ENCODE measurements at regions not wholly inside any gene's neighbourhood (a gene's known extent, or its start where the extent isn't known, plus 50 kb on each side); places are given as distances from the start of the nearest gene placed in this dataset.

DNA sequence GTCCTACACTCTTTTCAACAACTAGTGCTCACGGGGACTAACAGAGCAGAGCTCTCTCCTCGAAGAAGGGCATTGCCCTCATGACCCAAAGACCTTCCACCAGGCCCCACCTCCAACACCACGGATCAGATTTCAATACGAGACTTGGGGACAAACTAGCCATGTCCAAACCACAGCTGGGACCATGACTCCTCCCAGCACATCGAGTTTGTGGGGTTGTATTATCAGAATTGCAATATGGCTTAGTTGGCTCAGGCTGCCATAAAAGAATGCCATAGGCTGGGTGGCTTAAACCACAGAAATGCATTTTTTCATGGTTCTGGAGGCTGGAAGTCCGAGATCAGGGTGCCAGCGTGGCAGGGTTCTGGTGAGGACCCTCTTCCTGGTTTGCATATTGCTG is 189.7 kb upstream of the PMEPA1 start:
- ChIA-PET CTCF (interaction anchor here (1.2 kb wide), 1 partner anchor 14 kb away, joined by 3 read pairs; no protein-coding TSS in a partner anchor), POLR2A (ENCODE audit: unreplicated experiment) (no interaction called here)
- Histone ChIP-seq H3K27ac (ENCODE audit: insufficient read depth, low read length) (no peak overlapping the region), H2BK5ac (ENCODE audit: low read depth, low read length, poor library complexity, severe bottlenecking) (no peak overlapping the region), H3K14ac (replicated peaks; ENCODE audit: low read depth, low read length) (no peak overlapping the region), H3K27me3 (ENCODE audit: control insufficient read depth, insufficient read depth, low read length) (peaks cover 9% of the 10 kb centered on the region), H2BK15ac (ENCODE audit: low read depth, low read length) (no peak overlapping the region), H3K4ac (ENCODE audit: low read depth, low read length) (no peak overlapping the region), H2AFZ (replicated peaks; ENCODE audit: low read length, poor library complexity) (no peak overlapping the region), H3K4me2 (ENCODE audit: low read depth, low read length) (no peak overlapping the region), H3K23ac (ENCODE audit: low read depth, low read length) (no peak overlapping the region), H3K56ac (ENCODE audit: extremely low read depth, insufficient read depth, low read length) (no peak overlapping the region), H3K4me1 (ENCODE audit: control insufficient read depth, insufficient read depth, low read length) (no peaks in the 10 kb centered on the region), H3K9ac (ENCODE audit: low read depth, low read length) (no peak overlapping the region), H3K9me1 (ENCODE audit: insufficient read depth, low read length) (no peaks in the 10 kb centered on the region), H4K91ac (ENCODE audit: insufficient read depth, low read depth, low read length) (no peak overlapping the region), H3K9me3 (ENCODE audit: control insufficient read depth, insufficient read depth, low read length) (no peaks in the 10 kb centered on the region), H4K5ac (ENCODE audit: low read depth, low read length) (no peak overlapping the region), H3K4me3 (ENCODE audit: insufficient read depth, low read depth, low read length) (no peak overlapping the region), H3K36me3 (ENCODE audit: control insufficient read depth, insufficient read depth, low read length) (no peaks in the 10 kb centered on the region), H2AK9ac (replicated peaks; ENCODE audit: low read depth, low read length, poor library complexity) (no peak overlapping the region), H3K18ac (ENCODE audit: low read depth, low read length) (no peak overlapping the region), H2BK20ac (ENCODE audit: low read depth, low read length) (no peak overlapping the region), H3K79me1 (ENCODE audit: low read depth in 1 of 2, low read length in 2 of 2) (no peaks in the 10 kb centered on the region), H2BK120ac (ENCODE audit: low read depth, low read length) (no peak overlapping the region), H4K8ac (ENCODE audit: low read depth in 2 of 2, low read length in 2 of 2) (no peak overlapping the region), H4K20me1 (ENCODE audit: insufficient read depth, low read length) (no peaks in the 10 kb centered on the region), H2AK5ac (ENCODE audit: low read depth, low read length) (no peak overlapping the region)
- dilution Hi-C loops (cut with HindIII; ENCODE audit: low sequenced_read_pairs, unreplicated experiment) (no loop called here), in situ Hi-C loops (cut with MboI; ENCODE audit: low sequenced_read_pairs) (no loop called here), intact Hi-C loops (cut with micrococcal nuclease) (no loop called here)
- TF ChIP-seq MAFK (IDR thresholded peaks at IDR 0.05; ENCODE audit: low read depth, low read length) (no peak), MXI1 (IDR thresholded peaks at IDR 0.05; ENCODE audit: borderline replicate concordance, low read depth, low read length) (no peak), POLR2A (IDR thresholded peaks at IDR 0.05; ENCODE audit: low read depth, low read length) (no peak), NFE2L2 (IDR thresholded peaks at IDR 0.05; ENCODE audit: low read depth, low read length) (no peak), RAD21 (IDR thresholded peaks at IDR 0.05; ENCODE audit: low read length) (no peak), RCOR1 (IDR thresholded peaks at IDR 0.05; ENCODE audit: insufficient replicate concordance, low read length) (no peak), CEBPB (IDR thresholded peaks at IDR 0.05; ENCODE audit: low read depth, low read length) (no peak), BHLHE40 (IDR thresholded peaks at IDR 0.05; ENCODE audit: low read depth, low read length) (no peak), SMC3 (IDR thresholded peaks at IDR 0.05; ENCODE audit: low read depth, low read length) (no peak), FOS (IDR thresholded peaks at IDR 0.05; ENCODE audit: low read depth, low read length) (no peak), RFX5 (IDR thresholded peaks at IDR 0.05; ENCODE audit: low read depth, low read length) (no peak), CHD1 (IDR thresholded peaks at IDR 0.05; ENCODE audit: low read depth, low read length) (no peak), MAZ (IDR thresholded peaks at IDR 0.05; ENCODE audit: borderline replicate concordance, low read depth, low read length) (no peak)
- TF ChIP-seq, protein P1, sequence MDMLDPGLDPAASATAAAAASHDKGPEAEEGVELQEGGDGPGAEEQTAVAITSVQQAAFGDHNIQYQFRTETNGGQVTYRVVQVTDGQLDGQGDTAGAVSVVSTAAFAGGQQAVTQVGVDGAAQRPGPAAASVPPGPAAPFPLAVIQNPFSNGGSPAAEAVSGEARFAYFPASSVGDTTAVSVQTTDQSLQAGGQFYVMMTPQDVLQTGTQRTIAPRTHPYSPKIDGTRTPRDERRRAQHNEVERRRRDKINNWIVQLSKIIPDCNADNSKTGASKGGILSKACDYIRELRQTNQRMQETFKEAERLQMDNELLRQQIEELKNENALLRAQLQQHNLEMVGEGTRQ (IDR thresholded peaks at IDR 0.05; ENCODE audit: low read depth, low read length): no peak
- TF ChIP-seq, protein P2, sequence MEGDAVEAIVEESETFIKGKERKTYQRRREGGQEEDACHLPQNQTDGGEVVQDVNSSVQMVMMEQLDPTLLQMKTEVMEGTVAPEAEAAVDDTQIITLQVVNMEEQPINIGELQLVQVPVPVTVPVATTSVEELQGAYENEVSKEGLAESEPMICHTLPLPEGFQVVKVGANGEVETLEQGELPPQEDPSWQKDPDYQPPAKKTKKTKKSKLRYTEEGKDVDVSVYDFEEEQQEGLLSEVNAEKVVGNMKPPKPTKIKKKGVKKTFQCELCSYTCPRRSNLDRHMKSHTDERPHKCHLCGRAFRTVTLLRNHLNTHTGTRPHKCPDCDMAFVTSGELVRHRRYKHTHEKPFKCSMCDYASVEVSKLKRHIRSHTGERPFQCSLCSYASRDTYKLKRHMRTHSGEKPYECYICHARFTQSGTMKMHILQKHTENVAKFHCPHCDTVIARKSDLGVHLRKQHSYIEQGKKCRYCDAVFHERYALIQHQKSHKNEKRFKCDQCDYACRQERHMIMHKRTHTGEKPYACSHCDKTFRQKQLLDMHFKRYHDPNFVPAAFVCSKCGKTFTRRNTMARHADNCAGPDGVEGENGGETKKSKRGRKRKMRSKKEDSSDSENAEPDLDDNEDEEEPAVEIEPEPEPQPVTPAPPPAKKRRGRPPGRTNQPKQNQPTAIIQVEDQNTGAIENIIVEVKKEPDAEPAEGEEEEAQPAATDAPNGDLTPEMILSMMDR (conservative IDR thresholded peaks at IDR 0.05; ENCODE audit: low read depth, low read length): no peak
- TF ChIP-seq, protein P3, sequence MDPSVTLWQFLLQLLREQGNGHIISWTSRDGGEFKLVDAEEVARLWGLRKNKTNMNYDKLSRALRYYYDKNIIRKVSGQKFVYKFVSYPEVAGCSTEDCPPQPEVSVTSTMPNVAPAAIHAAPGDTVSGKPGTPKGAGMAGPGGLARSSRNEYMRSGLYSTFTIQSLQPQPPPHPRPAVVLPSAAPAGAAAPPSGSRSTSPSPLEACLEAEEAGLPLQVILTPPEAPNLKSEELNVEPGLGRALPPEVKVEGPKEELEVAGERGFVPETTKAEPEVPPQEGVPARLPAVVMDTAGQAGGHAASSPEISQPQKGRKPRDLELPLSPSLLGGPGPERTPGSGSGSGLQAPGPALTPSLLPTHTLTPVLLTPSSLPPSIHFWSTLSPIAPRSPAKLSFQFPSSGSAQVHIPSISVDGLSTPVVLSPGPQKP (IDR thresholded peaks at IDR 0.05; ENCODE audit: borderline replicate concordance, low read depth, low read length): no peak
- no CpG with 5 or more reads among the region's 7 CpGs for WGBS, 2 experiments (ENCODE audit: extremely low coverage in 2 of 2, insufficient read length in 1 of 2)
- DNase-seq: no peak
- BruUV-seq (replicated peaks): no TSS peak
- no peak for ATAC-seq (ENCODE audit: low read depth)

Measured in IMR-90 (cell line).